Testis (tissue), 2 donors: ENCODE measurements at regions not wholly inside any gene's neighbourhood (a gene's known extent, or its start where the extent isn't known, plus 50 kb on each side); places are given as distances from the start of the nearest gene placed in this dataset.

ENCODE experiments used
- POLR2A ChIP-seq: fragments of 450-650 bp; IDR thresholded peaks from one replicate; pipeline ENCODE4 v1.6.1; 2017; ENCODE audit warnings: antibody characterized with exemption, mild to moderate bottlenecking, moderate library complexity
- TF ChIP-seq, protein P1 (sequence below), 3 experiments: fragments of 450-650 bp in 2 of 3; fragments of 200-600 bp in 1 of 3; sonication (generic) in 1 of 3; IDR thresholded peaks; one replicate each; pipeline ENCODE4 v1.5.1; 2016 to 2019; ENCODE audit warnings: antibody characterized with exemption in 3 of 3, mild to moderate bottlenecking in 2 of 3, moderate library complexity in 1 of 3

DNA sequence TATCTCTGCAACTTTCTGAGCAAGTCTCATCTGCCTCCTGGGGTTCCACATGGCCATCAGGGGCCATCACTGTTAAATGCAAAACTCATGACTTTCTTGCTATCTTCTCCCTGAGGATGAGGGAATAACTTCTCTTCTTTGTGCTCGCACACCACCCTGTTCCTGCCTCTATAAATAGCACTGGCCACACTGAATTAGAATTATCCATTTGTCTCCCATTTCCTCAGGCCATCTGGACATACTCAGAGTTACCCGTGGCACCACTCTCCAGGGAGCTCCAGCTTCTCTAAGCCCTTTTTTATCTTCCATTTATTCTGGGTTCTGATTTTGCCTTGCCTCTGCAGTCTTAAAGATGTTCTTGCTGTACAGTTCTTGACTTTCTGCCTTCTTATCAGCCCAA lies 72.8 kb upstream of the ECI2 start:
- TF ChIP-seq POLR2A: no peak
- TF ChIP-seq, protein P1, sequence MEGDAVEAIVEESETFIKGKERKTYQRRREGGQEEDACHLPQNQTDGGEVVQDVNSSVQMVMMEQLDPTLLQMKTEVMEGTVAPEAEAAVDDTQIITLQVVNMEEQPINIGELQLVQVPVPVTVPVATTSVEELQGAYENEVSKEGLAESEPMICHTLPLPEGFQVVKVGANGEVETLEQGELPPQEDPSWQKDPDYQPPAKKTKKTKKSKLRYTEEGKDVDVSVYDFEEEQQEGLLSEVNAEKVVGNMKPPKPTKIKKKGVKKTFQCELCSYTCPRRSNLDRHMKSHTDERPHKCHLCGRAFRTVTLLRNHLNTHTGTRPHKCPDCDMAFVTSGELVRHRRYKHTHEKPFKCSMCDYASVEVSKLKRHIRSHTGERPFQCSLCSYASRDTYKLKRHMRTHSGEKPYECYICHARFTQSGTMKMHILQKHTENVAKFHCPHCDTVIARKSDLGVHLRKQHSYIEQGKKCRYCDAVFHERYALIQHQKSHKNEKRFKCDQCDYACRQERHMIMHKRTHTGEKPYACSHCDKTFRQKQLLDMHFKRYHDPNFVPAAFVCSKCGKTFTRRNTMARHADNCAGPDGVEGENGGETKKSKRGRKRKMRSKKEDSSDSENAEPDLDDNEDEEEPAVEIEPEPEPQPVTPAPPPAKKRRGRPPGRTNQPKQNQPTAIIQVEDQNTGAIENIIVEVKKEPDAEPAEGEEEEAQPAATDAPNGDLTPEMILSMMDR (IDR thresholded peaks at IDR 0.05): no peak
